ENCODE measurements at regions not wholly inside any gene's neighbourhood (a gene's known extent, or its start where the extent isn't known, plus 50 kb on each side); places are given as distances from the start of the nearest gene placed in this dataset.

GRCh38 chr3:107249132-107249531 lies 128.1 kb upstream of the CCDC54 start:
- DNase-seq (ENCODE audit: low read depth), result no peak

- DNase-seq (ENCODE audit: low read depth), result no peak
These were observed 127.0 kb upstream of the CCDC54 start for GRCh38 chr3:107250221-107250620.

GRCh38 chr3:107251819-107252218 lies 125.4 kb upstream of the CCDC54 start:
- no peak for DNase-seq (ENCODE audit: low read depth)

GRCh38 chr3:107256963-107257362 lies 120.3 kb upstream of the CCDC54 start:
- DNase-seq (ENCODE audit: low read depth), result no peak

- no peak for DNase-seq (ENCODE audit: low read depth)
These were observed 118.9 kb upstream of the CCDC54 start for GRCh38 chr3:107258300-107258699.

GRCh38 chr3:107260207-107260606 lies 117.0 kb upstream of the CCDC54 start:
- DNase-seq (ENCODE audit: low read depth), result no peak

- peak; percentile 22 for DNase-seq (ENCODE audit: low read depth)
These were observed 113.8 kb upstream of the CCDC54 start for GRCh38 chr3:107263269-107264021.

- no peak for DNase-seq (ENCODE audit: low read depth)
These were observed 112.4 kb upstream of the CCDC54 start for GRCh38 chr3:107264888-107265287.

GRCh38 chr3:107265526-107265925 lies 111.7 kb upstream of the CCDC54 start:
- DNase-seq (ENCODE audit: low read depth), result no peak

GRCh38 chr3:107268469-107268868 lies 108.8 kb upstream of the CCDC54 start:
- no peak for DNase-seq (ENCODE audit: low read depth)

GRCh38 chr3:107269136-107269535 lies 108.1 kb upstream of the CCDC54 start:
- DNase-seq (ENCODE audit: low read depth), result no peak

GRCh38 chr3:107271787-107272387 lies 105.4 kb upstream of the CCDC54 start:
- peak; percentile 65 for DNase-seq (ENCODE audit: low read depth)

GRCh38 chr3:107272471-107272870 lies 104.8 kb upstream of the CCDC54 start:
- no peak for DNase-seq (ENCODE audit: low read depth)

- DNase-seq (ENCODE audit: low read depth), result peak; percentile 11
These were observed 104.4 kb upstream of the CCDC54 start for GRCh38 chr3:107272885-107273284.

GRCh38 chr3:107273771-107274170 lies 103.5 kb upstream of the CCDC54 start:
- DNase-seq (ENCODE audit: low read depth), result no peak

- peak; percentile 11 for DNase-seq (ENCODE audit: low read depth)
These were observed 101.7 kb upstream of the CCDC54 start for GRCh38 chr3:107275511-107275910.

GRCh38 chr3:107283948-107284347 lies 93.3 kb upstream of the CCDC54 start:
- no peak for DNase-seq (ENCODE audit: low read depth)

- peak; percentile 58 for DNase-seq (ENCODE audit: low read depth)
These were observed 92.6 kb upstream of the CCDC54 start for GRCh38 chr3:107284612-107285011.

- DNase-seq (ENCODE audit: low read depth), result peak; percentile 72
These were observed 92.0 kb upstream of the CCDC54 start for GRCh38 chr3:107285197-107285596.

GRCh38 chr3:107289354-107289753 lies 87.9 kb upstream of the CCDC54 start:
- DNase-seq (ENCODE audit: low read depth), result no peak

GRCh38 chr3:107294117-107294516 lies 83.1 kb upstream of the CCDC54 start:
- no peak for DNase-seq (ENCODE audit: low read depth)

- no peak for DNase-seq (ENCODE audit: low read depth)
These were observed 79.6 kb upstream of the CCDC54 start for GRCh38 chr3:107297597-107297996.

- DNase-seq (ENCODE audit: low read depth), result no peak
These were observed 70.0 kb upstream of the CCDC54 start for GRCh38 chr3:107307205-107307604.

GRCh38 chr3:107308716-107309115 lies 68.5 kb upstream of the CCDC54 start:
- DNase-seq (ENCODE audit: low read depth), result no peak
